WTC11 (cell line): ENCODE measurements at regions not wholly inside any gene's neighbourhood (a gene's known extent, or its start where the extent isn't known, plus 50 kb on each side); places are given as distances from the start of the nearest gene placed in this dataset.

Source experiments
- ATAC-seq: fragments of 200-7000 bp; cut with Tn5 transposase; 2 replicates; pipeline ENCODE4 v1.10.0; 2021; ENCODE audit warnings: mild to moderate bottlenecking, moderate library complexity
- CTCF ChIA-PET: fragments of 300-600 bp; sonication (Branson Sonifier 250); formaldehyde crosslinking; loops from one replicate; lab custom pipeline; 2021; ENCODE audit warnings: antibody characterized with exemption; lab: Charles Lee
- POLR2A ChIA-PET: fragments of 350-600 bp; sonication (Branson Sonifier 250); formaldehyde crosslinking; loops from one replicate; lab custom pipeline; 2021; ENCODE audit warnings: antibody characterized with exemption; lab: Charles Lee
- DNase-seq: peaks from one replicate; pipeline ENCODE4 v3.0.0; 2021; ENCODE audit warnings: low spot score
- H3K27ac Mint-ChIP-seq: 2 replicates; pipeline ENCODE4 v1.8.0; 2021; ENCODE audit warnings: mixed read lengths
- H3K27me3 Mint-ChIP-seq: 2 replicates; pipeline ENCODE4 v1.8.0; 2021; ENCODE audit warnings: low read depth, mild to moderate bottlenecking, moderate library complexity, mixed read lengths
- H3K36me3 Mint-ChIP-seq: 2 replicates; pipeline ENCODE4 v1.8.0; 2021; ENCODE audit warnings: mixed read lengths
- H3K4me1 Mint-ChIP-seq: 2 replicates; pipeline ENCODE4 v1.8.0; 2022; ENCODE audit warnings: mixed read lengths
- H3K4me3 Mint-ChIP-seq: 2 replicates; pipeline ENCODE4 v1.8.0; 2021; ENCODE audit warnings: mild to moderate bottlenecking, moderate library complexity, mixed read lengths
- H3K9me3 Mint-ChIP-seq: 2 replicates; pipeline ENCODE4 v1.8.0; 2021; ENCODE audit warnings: mixed read lengths
- ARID4B ChIP-seq: sonication (generic); formaldehyde crosslinking; IDR thresholded peaks from 2 replicates; pipeline ENCODE4 v1.8.0; 2023; ENCODE audit warnings: missing genetic modification reagents, mild to moderate bottlenecking, borderline replicate concordance
- ATF1 ChIP-seq: sonication (generic); formaldehyde crosslinking; IDR thresholded peaks from 2 replicates; pipeline ENCODE4 v1.8.1; 2023; ENCODE audit warnings: mild to moderate bottlenecking, moderate library complexity, missing genetic modification reagents
- CREB1 ChIP-seq: sonication (generic); formaldehyde crosslinking; IDR thresholded peaks from 2 replicates; pipeline ENCODE4 v1.8.0; 2023; ENCODE audit warnings: mild to moderate bottlenecking, missing genetic modification reagents
- E2F1 ChIP-seq: sonication (generic); formaldehyde crosslinking; IDR thresholded peaks from 2 replicates; pipeline ENCODE4 v1.8.0; 2022; ENCODE audit warnings: mild to moderate bottlenecking, missing genetic modification reagents
- E2F5 ChIP-seq: sonication (generic); formaldehyde crosslinking; IDR thresholded peaks from 2 replicates; pipeline ENCODE4 v1.8.1; 2022; ENCODE audit warnings: mild to moderate bottlenecking, moderate library complexity, missing genetic modification reagents
- EMX1 ChIP-seq: fragments of 250-450 bp; sonication (Bioruptor Pico); IDR thresholded peaks from 2 replicates; pipeline ENCODE4 v1.8.0; 2021; ENCODE audit warnings: mild to moderate bottlenecking
- ESRRA ChIP-seq: sonication (generic); formaldehyde crosslinking; IDR thresholded peaks from 2 replicates; pipeline ENCODE4 v1.8.1; 2022; ENCODE audit warnings: mild to moderate bottlenecking, missing genetic modification reagents, borderline replicate concordance
- HMGXB4 ChIP-seq: sonication (generic); formaldehyde crosslinking; IDR thresholded peaks from 2 replicates; pipeline ENCODE4 v1.8.1; 2023; ENCODE audit warnings: mild to moderate bottlenecking, moderate library complexity, missing genetic modification reagents
- IRF1 ChIP-seq: sonication (generic); formaldehyde crosslinking; IDR thresholded peaks from 2 replicates; pipeline ENCODE4 v1.8.0; 2023; ENCODE audit warnings: missing genetic modification reagents
- OVOL2 ChIP-seq: fragments of 250-450 bp; sonication (Bioruptor Pico); IDR thresholded peaks from 2 replicates; pipeline ENCODE4 v1.9.0; 2021; ENCODE audit warnings: mild to moderate bottlenecking, borderline replicate concordance
- PRRX2 ChIP-seq: fragments of 250-450 bp; sonication (Bioruptor Pico); IDR thresholded peaks from 2 replicates; pipeline ENCODE4 v1.8.0; 2021; ENCODE audit warnings: mild to moderate bottlenecking
- TCF7 ChIP-seq: sonication (generic); formaldehyde crosslinking; IDR thresholded peaks from 2 replicates; pipeline ENCODE4 v1.8.0; 2022; ENCODE audit warnings: mild to moderate bottlenecking, low read depth, missing genetic modification reagents, moderate library complexity
- TEAD4 ChIP-seq: sonication (generic); formaldehyde crosslinking; IDR thresholded peaks from 2 replicates; pipeline ENCODE4 v1.8.0; 2022; ENCODE audit warnings: mild to moderate bottlenecking, missing genetic modification reagents
- ZNF232 ChIP-seq: sonication (generic); formaldehyde crosslinking; IDR thresholded peaks from 2 replicates; pipeline ENCODE4 v1.8.0; 2022; ENCODE audit warnings: mild to moderate bottlenecking, missing genetic modification reagents
- ZNF281 ChIP-seq: sonication (generic); formaldehyde crosslinking; IDR thresholded peaks from 2 replicates; pipeline ENCODE4 v1.8.0; 2023; ENCODE audit warnings: mild to moderate bottlenecking, missing genetic modification reagents
- ZNF423 ChIP-seq: fragments of 250-450 bp; sonication (Bioruptor Pico); IDR thresholded peaks from 2 replicates; pipeline ENCODE4 v2.1.2; 2022; ENCODE audit warnings: mild to moderate bottlenecking, moderate library complexity

GRCh38 chr4:183830438-183830985 is 74.6 kb upstream of the STOX2 start:
- Mint-ChIP-seq H3K9me3 (peaks cover 6% of the 10 kb centered on the region; the same call in 1 of the 2 replicates), H3K27ac (no peak overlapping the region), H3K4me1 (peaks cover 22% of the 10 kb centered on the region), H3K4me3 (no peak overlapping the region), H3K27me3 (no peaks in the 10 kb centered on the region), H3K36me3 (no peaks in the 10 kb centered on the region)
- ChIA-PET POLR2A (no interaction called here), CTCF (interaction anchor here (0.9 kb wide), 1 partner anchor 337 kb away, joined by 4 read pairs; no protein-coding TSS in a partner anchor)
- DNase-seq = no peak
- no peak for TF ChIP-seq OVOL2 (CRISPR knock-in tag)
- no peak for TF ChIP-seq HMGXB4 (CRISPR knock-in tag)
- TF ChIP-seq ESRRA (CRISPR knock-in tag) = no peak
- TF ChIP-seq E2F1 = no peak
- no peak for TF ChIP-seq ZNF423 (CRISPR knock-in tag)
- TF ChIP-seq CREB1 (CRISPR knock-in tag) = no peak
- TF ChIP-seq E2F5 (CRISPR knock-in tag) = no peak
- TF ChIP-seq ZNF281 = no peak
- no peak for TF ChIP-seq EMX1 (CRISPR knock-in tag)
- TF ChIP-seq TCF7 (CRISPR knock-in tag) = no peak
- TF ChIP-seq ZNF232 (CRISPR knock-in tag) = no peak
- no peak for TF ChIP-seq TEAD4 (CRISPR knock-in tag)
- TF ChIP-seq IRF1 (CRISPR knock-in tag) = no peak
- TF ChIP-seq ARID4B (CRISPR knock-in tag) = no peak
- TF ChIP-seq ATF1 (CRISPR knock-in tag) = no peak
- no peak for TF ChIP-seq PRRX2 (CRISPR knock-in tag)
- no peak for ATAC-seq
